ENCODE measurements at regions not wholly inside any gene's neighbourhood (a gene's known extent, or its start where the extent isn't known, plus 50 kb on each side); places are given as distances from the start of the nearest gene placed in this dataset.

DNA sequence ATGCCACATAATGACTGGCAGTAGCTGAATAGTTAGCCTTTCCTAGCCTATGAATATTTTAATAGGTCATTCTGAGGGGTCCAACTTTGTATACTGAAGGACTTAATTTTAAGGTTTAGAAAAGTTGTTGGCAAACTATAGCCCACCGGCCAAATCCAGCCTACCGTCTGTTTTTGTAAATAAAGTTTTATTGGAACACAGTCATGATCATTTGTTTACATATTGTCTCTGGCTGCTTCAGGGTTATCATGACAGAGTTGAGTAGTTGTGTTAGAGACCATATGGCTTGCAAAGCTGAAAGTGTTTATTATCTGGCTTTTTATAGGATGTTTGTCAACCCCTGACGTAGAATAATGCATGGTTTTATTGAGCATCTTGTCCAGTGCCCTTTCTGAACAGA is 73.4 kb downstream of the NTMT2 start:
- no peaks in the 10 kb centered on the region for H3K36me3 ChIP-seq (ENCODE audit: control insufficient read depth in 3 of 3, insufficient read depth in 2 of 3, low read depth in 1 of 3, low read length in 3 of 3)
- H3K9me3 ChIP-seq (ENCODE audit: control insufficient read depth in 2 of 2, insufficient read depth in 1 of 2, low read depth in 1 of 2, low read length in 1 of 2) = no peaks in the 10 kb centered on the region
- FAIRE-seq (no peak), DNase-seq (no peak)
- no peak overlapping the region for H3K4me3 ChIP-seq (ENCODE audit: low read depth in 1 of 3, low read length in 3 of 3)
- no peaks in the 10 kb centered on the region for H3K4me1 ChIP-seq (ENCODE audit: control insufficient read depth in 3 of 3, insufficient read depth in 2 of 3, low read depth in 1 of 3, low read length in 2 of 3)
- WGBS, 3 donors = 48 to 52% (median 50%) methylated on average over 3 of the region's 3 CpGs
- peaks cover 0 to 2% (median 0%) of the 10 kb centered on the region in 3 donors for H3K27me3 ChIP-seq (ENCODE audit: control insufficient read depth in 3 of 3, insufficient read depth in 3 of 3, low read length in 3 of 3)
- no peak overlapping the region for H3K27ac ChIP-seq (ENCODE audit: low read depth in 1 of 3, low read length in 2 of 3)

DNA sequence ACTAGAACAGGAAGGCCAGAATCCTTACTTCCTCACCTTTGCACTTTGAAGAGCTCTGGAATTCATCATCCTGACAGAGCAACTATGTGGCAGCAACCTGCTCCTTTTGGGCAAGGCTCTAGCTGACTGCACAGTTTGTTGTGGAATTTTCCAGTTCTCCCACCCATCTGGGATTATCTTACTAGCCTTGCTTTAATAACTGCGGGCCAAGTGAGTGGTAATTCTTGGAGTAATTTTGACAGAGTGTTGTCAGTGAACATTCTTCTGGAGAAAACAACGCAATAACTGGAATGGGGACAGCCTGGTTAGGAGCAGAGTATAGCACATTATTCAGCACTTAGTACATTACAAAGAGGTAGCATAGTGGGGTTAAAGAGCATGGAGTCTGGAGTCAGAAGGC is 75.3 kb downstream of the NTMT2 start:
- DNase-seq (no peak), FAIRE-seq (no peak)
- H3K36me3 ChIP-seq (ENCODE audit: control insufficient read depth in 3 of 3, insufficient read depth in 2 of 3, low read depth in 1 of 3, low read length in 3 of 3) = no peaks in the 10 kb centered on the region
- H3K9me3 ChIP-seq (ENCODE audit: control insufficient read depth in 2 of 2, insufficient read depth in 1 of 2, low read depth in 1 of 2, low read length in 1 of 2) = no peaks in the 10 kb centered on the region
- no peaks in the 10 kb centered on the region for H3K4me1 ChIP-seq (ENCODE audit: control insufficient read depth in 3 of 3, insufficient read depth in 2 of 3, low read depth in 1 of 3, low read length in 2 of 3)
- H3K27me3 ChIP-seq (ENCODE audit: control insufficient read depth in 3 of 3, insufficient read depth in 3 of 3, low read length in 3 of 3) = peaks cover 0 to 2% (median 0%) of the 10 kb centered on the region in 3 donors
- 74 to 92% (median 76%) methylated on average over 2 of the region's 2 CpGs for WGBS, 3 donors
- no peak overlapping the region for H3K4me3 ChIP-seq (ENCODE audit: low read depth in 1 of 3, low read length in 3 of 3)
- H3K27ac ChIP-seq (ENCODE audit: low read depth in 1 of 3, low read length in 2 of 3) = no peak overlapping the region

DNA sequence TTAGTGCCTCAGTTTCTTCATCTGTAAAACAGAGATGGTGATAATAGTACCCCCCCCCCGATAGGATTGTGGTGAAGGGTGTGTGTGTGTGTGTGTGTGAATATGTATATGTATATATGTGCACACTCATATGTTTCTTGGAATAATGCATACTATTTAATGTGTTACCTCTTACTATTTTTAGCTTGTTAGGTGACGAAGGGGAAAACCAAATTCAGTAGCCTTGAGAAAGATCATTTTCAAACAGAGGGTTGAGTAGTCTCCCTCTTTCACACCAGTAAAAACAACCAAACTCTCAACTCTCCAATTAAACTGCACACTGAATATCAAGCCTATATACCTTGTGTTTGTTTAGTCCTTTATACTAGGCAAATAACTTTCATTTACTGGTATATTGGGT is 75.7 kb downstream of the NTMT2 start:
- H3K36me3 ChIP-seq (ENCODE audit: control insufficient read depth in 3 of 3, insufficient read depth in 2 of 3, low read depth in 1 of 3, low read length in 3 of 3) = no peaks in the 10 kb centered on the region
- H3K27me3 ChIP-seq (ENCODE audit: control insufficient read depth in 3 of 3, insufficient read depth in 3 of 3, low read length in 3 of 3) = peaks cover 0 to 2% (median 0%) of the 10 kb centered on the region in 3 donors
- no peak overlapping the region for H3K4me3 ChIP-seq (ENCODE audit: low read depth in 1 of 3, low read length in 3 of 3)
- no peak overlapping the region for H3K27ac ChIP-seq (ENCODE audit: low read depth in 1 of 3, low read length in 2 of 3)
- H3K4me1 ChIP-seq (ENCODE audit: control insufficient read depth in 3 of 3, insufficient read depth in 2 of 3, low read depth in 1 of 3, low read length in 2 of 3) = no peaks in the 10 kb centered on the region
- FAIRE-seq = no peak
- H3K9me3 ChIP-seq (ENCODE audit: control insufficient read depth in 2 of 2, insufficient read depth in 1 of 2, low read depth in 1 of 2, low read length in 1 of 2) = no peaks in the 10 kb centered on the region
- 73 to 74% (median 73%) methylated on average over 2 of the region's 2 CpGs for WGBS, 3 donors
- DNase-seq = no peak

DNA sequence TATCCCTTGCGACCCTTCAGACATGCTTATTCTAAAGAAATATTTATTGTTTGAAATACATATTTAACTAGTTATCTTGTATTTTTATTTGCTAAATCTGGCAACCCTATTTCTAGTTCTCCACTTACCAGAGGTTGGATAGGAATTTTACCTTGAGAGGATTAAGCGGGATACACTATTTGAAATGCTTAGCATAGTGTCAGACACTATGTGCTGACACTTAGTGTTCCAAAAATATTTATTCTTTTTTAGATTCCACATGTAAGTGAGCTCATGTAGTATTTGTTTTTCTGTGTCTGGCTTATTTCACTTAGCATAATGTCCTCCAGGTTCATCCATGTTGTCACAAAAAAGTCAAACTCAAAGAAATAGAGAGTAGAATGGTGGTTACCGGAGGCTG is 78.7 kb downstream of the NTMT2 start:
- Histone ChIP-seq H3K27me3 (ENCODE audit: control insufficient read depth in 3 of 3, insufficient read depth in 3 of 3, low read length in 3 of 3) (peaks cover 0 to 2% (median 0%) of the 10 kb centered on the region in 3 donors), H3K27ac (ENCODE audit: low read depth in 1 of 3, low read length in 2 of 3) (no peak overlapping the region), H3K36me3 (ENCODE audit: control insufficient read depth in 3 of 3, insufficient read depth in 2 of 3, low read depth in 1 of 3, low read length in 3 of 3) (no peaks in the 10 kb centered on the region), H3K4me3 (ENCODE audit: low read depth in 1 of 3, low read length in 3 of 3) (no peak overlapping the region), H3K9me3 (ENCODE audit: control insufficient read depth in 2 of 2, insufficient read depth in 1 of 2, low read depth in 1 of 2, low read length in 1 of 2) (no peaks in the 10 kb centered on the region), H3K4me1 (ENCODE audit: control insufficient read depth in 3 of 3, insufficient read depth in 2 of 3, low read depth in 1 of 3, low read length in 2 of 3) (no peaks in the 10 kb centered on the region)
- no peak for FAIRE-seq
- WGBS, 3 donors = 62 to 82% (median 71%) methylated on average over 3 of the region's 3 CpGs
- no peak for DNase-seq

DNA sequence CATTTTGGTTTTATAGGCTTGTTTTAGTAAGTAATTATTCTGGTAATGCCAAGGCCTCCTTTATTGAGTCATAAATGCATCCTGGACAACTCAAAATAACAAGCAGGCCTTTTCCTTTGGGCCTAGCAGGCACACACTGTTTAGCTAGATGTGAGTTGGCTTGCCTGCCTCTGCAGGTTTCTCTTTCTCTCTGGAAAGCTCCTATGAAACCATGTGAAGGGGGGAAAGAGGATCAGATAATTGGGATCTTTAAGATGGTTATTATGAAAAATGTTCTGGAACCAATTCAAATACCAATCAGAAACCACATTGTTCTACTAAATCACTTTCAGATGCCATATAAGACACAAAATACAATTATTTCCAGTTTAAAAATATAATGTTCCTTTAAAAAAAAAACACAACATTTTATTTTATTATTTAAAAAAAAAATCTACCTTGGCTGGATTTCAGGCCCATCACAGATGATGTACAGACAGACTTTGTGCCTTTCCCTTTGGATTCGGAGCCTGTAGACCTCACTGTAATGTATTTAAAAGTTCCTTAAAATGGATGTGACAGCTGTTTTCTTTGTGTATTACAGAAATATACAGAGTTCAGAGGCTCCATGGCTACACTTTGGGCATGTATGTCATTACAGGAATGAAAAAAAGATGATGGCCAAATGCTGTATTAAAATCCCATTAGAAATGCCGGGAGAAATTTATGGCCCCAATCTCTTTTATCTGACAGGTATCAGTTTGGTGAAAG is 80.2 kb downstream of the NTMT2 start:
- H3K9me3 ChIP-seq (ENCODE audit: control insufficient read depth in 2 of 2, insufficient read depth in 1 of 2, low read depth in 1 of 2, low read length in 1 of 2) = no peaks in the 10 kb centered on the region
- FAIRE-seq = no peak
- no peaks in the 10 kb centered on the region for H3K4me1 ChIP-seq (ENCODE audit: control insufficient read depth in 3 of 3, insufficient read depth in 2 of 3, low read depth in 1 of 3, low read length in 2 of 3)
- H3K27ac ChIP-seq (ENCODE audit: low read depth in 1 of 3, low read length in 2 of 3) = no peak overlapping the region
- H3K4me3 ChIP-seq (ENCODE audit: low read depth in 1 of 3, low read length in 3 of 3) = no peak overlapping the region
- H3K27me3 ChIP-seq (ENCODE audit: control insufficient read depth in 3 of 3, insufficient read depth in 3 of 3, low read length in 3 of 3) = peaks cover 0 to 2% (median 0%) of the 10 kb centered on the region in 3 donors
- no peak for DNase-seq
- 58 to 72% (median 68%) methylated on average over 2 of the region's 2 CpGs for WGBS, 3 donors
- no peaks in the 10 kb centered on the region for H3K36me3 ChIP-seq (ENCODE audit: control insufficient read depth in 3 of 3, insufficient read depth in 2 of 3, low read depth in 1 of 3, low read length in 3 of 3)

DNA sequence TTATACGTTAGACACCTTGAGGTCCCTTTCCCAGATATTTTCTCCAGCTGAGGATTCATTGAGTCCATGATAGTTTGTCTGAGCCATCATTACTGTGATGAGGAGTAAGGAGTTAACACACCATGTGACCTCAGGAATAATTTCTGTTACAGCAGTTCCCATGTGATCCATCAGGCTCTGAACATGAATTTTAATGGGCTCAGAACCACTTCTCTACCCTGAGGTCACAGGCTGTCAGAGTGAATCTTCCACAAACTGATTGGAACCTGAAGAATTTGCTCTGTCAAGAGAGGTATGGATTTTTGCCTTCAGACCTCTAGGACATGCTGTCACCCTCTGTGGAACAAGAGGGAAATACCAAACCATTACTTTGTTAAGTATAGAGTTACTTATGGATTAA is 81.0 kb downstream of the NTMT2 start:
- peaks cover 0 to 2% (median 0%) of the 10 kb centered on the region in 3 donors for H3K27me3 ChIP-seq (ENCODE audit: control insufficient read depth in 3 of 3, insufficient read depth in 3 of 3, low read length in 3 of 3)
- no peak overlapping the region for H3K4me3 ChIP-seq (ENCODE audit: low read depth in 1 of 3, low read length in 3 of 3)
- no peaks in the 10 kb centered on the region for H3K9me3 ChIP-seq (ENCODE audit: control insufficient read depth in 2 of 2, insufficient read depth in 1 of 2, low read depth in 1 of 2, low read length in 1 of 2)
- no peaks in the 10 kb centered on the region for H3K4me1 ChIP-seq (ENCODE audit: control insufficient read depth in 3 of 3, insufficient read depth in 2 of 3, low read depth in 1 of 3, low read length in 2 of 3)
- no peak overlapping the region for H3K27ac ChIP-seq (ENCODE audit: low read depth in 1 of 3, low read length in 2 of 3)
- H3K36me3 ChIP-seq (ENCODE audit: control insufficient read depth in 3 of 3, insufficient read depth in 2 of 3, low read depth in 1 of 3, low read length in 3 of 3) = no peaks in the 10 kb centered on the region
- WGBS, 3 donors = 12 to 48% (median 20%) methylated on average over 1 of the region's 1 CpG
- DNase-seq = no peak
- no peak for FAIRE-seq

DNA sequence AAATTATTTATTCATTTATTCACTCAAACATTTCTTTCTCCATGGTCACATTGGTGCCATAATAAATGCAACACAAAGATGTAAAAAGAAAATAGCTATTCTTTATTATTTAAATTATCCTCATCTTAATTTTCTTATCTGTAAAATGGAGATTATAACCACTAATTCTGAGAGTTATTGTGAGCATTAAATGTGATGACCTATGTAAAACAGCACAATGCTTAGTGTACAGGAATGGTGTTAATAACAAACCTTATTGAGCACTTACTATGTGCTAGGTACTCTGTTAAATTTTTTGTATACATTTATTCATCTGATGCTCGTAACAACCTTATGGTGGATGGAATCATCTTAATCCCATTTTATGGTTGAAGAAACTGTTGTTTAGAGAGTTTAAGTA is 84.6 kb downstream of the NTMT2 start:
- Histone ChIP-seq H3K36me3 (ENCODE audit: control insufficient read depth in 3 of 3, insufficient read depth in 2 of 3, low read depth in 1 of 3, low read length in 3 of 3) (no peaks in the 10 kb centered on the region), H3K27me3 (ENCODE audit: control insufficient read depth in 3 of 3, insufficient read depth in 3 of 3, low read length in 3 of 3) (no peaks in the 10 kb centered on the region), H3K4me1 (ENCODE audit: control insufficient read depth in 3 of 3, insufficient read depth in 2 of 3, low read depth in 1 of 3, low read length in 2 of 3) (no peaks in the 10 kb centered on the region), H3K27ac (ENCODE audit: low read depth in 1 of 3, low read length in 2 of 3) (no peak overlapping the region), H3K4me3 (ENCODE audit: low read depth in 1 of 3, low read length in 3 of 3) (no peak overlapping the region), H3K9me3 (ENCODE audit: control insufficient read depth in 2 of 2, insufficient read depth in 1 of 2, low read depth in 1 of 2, low read length in 1 of 2) (no peaks in the 10 kb centered on the region)
- no peak for FAIRE-seq
- WGBS, 3 donors = 62 to 68% (median 63%) methylated on average over 1 of the region's 1 CpG
- DNase-seq = no peak

DNA sequence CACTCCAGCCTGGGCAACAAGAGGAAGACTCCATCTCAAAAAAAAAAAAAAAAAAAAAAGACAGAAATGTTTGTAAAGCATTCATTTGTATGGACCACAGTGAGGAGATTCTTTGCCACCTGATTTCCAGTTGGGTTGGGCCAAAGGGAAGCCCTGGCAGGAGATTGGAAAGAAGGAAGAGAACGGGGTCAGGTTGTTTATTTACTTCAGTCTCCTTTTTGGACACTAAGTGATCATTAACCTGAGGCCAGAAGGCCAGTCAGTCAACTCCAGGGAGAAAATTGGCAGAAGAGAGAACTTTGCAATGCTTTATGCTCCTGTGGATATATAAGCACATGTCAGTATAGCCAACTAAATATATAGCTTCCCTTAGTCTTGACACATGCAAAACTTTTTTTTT is 85.9 kb downstream of the NTMT2 start:
- Histone ChIP-seq H3K4me1 (ENCODE audit: control insufficient read depth in 3 of 3, insufficient read depth in 2 of 3, low read depth in 1 of 3, low read length in 2 of 3) (no peaks in the 10 kb centered on the region), H3K36me3 (ENCODE audit: control insufficient read depth in 3 of 3, insufficient read depth in 2 of 3, low read depth in 1 of 3, low read length in 3 of 3) (no peaks in the 10 kb centered on the region), H3K27me3 (ENCODE audit: control insufficient read depth in 3 of 3, insufficient read depth in 3 of 3, low read length in 3 of 3) (no peaks in the 10 kb centered on the region), H3K4me3 (ENCODE audit: low read depth in 1 of 3, low read length in 3 of 3) (no peak overlapping the region), H3K27ac (ENCODE audit: low read depth in 1 of 3, low read length in 2 of 3) (no peak overlapping the region), H3K9me3 (ENCODE audit: control insufficient read depth in 2 of 2, insufficient read depth in 1 of 2, low read depth in 1 of 2, low read length in 1 of 2) (no peaks in the 10 kb centered on the region)
- DNase-seq (no peak), FAIRE-seq (no peak)
- WGBS, 3 donors = 21 to 41% (median 29%) methylated on average over 1 of the region's 1 CpG

Measured in small intestine (tissue), 7 donors.